Tibial nerve (tissue), 4 donors: ENCODE measurements at regions not wholly inside any gene's neighbourhood (a gene's known extent, or its start where the extent isn't known, plus 50 kb on each side); places are given as distances from the start of the nearest gene placed in this dataset.

Experiments
- CTCF ChIP-seq, 5 experiments: fragments of 200-600 bp in 3 of 5; fragments of 450-650 bp in 2 of 5; sonication (generic) in 3 of 5; IDR thresholded peaks; one replicate each; pipeline ENCODE4 v1.5.1; 2016 to 2019; ENCODE audit warnings: antibody characterized with exemption in 5 of 5, mild to moderate bottlenecking in 3 of 5, moderate library complexity in 2 of 5
- EP300 ChIP-seq, 2 donors: sonication (generic); formaldehyde crosslinking; IDR thresholded peaks; one replicate each; pipeline ENCODE4 v1.6.1; 2017; ENCODE audit warnings: antibody characterized with exemption in 2 of 2, mild to moderate bottlenecking in 1 of 2
- POLR2A ChIP-seq, 2 donors: fragments of 450-650 bp; IDR thresholded peaks; one replicate each; pipeline ENCODE4 v1.6.1; 2017; ENCODE audit warnings: antibody characterized with exemption in 2 of 2, mild to moderate bottlenecking in 2 of 2, moderate library complexity in 2 of 2

GRCh38 chr16:6636457-6636856, 696.2 kb upstream of the RBFOX1 start:
- TF ChIP-seq CTCF (IDR thresholded peaks at IDR 0.05), result no peak
- no peak for TF ChIP-seq POLR2A (IDR thresholded peaks at IDR 0.05)
- TF ChIP-seq EP300 (IDR thresholded peaks at IDR 0.05), result no peak
